ENCODE measurements at regions not wholly inside any gene's neighbourhood (a gene's known extent, or its start where the extent isn't known, plus 50 kb on each side); places are given as distances from the start of the nearest gene placed in this dataset. TPM values are rescaled to one million over a fixed set of nuclear protein-coding genes. Genes with fewer than 3 reads are reported as not detected.

Small RNA genes in the stretch of these regions (small RNA-seq; reads per million reads assigned to genes)
- not detected for gene MIR1302-6

All from HT1080 (cell line).